CD4-positive, alpha-beta T cell treated with Interleukin-15 for 4 hours (primary cell): ENCODE measurements at regions not wholly inside any gene's neighbourhood (a gene's known extent, or its start where the extent isn't known, plus 50 kb on each side); places are given as distances from the start of the nearest gene placed in this dataset.
"Not testable (repeated sequence)": the region's sequence is repeated elsewhere in the genome, so short reads cannot be mapped to it uniquely, and the experiment has no call there.

Experiments
- DNase-seq: peaks from one replicate; pipeline ENCODE4 v3.0.0-alpha.2; 2020; ENCODE audit warnings: low spot score

DNA sequence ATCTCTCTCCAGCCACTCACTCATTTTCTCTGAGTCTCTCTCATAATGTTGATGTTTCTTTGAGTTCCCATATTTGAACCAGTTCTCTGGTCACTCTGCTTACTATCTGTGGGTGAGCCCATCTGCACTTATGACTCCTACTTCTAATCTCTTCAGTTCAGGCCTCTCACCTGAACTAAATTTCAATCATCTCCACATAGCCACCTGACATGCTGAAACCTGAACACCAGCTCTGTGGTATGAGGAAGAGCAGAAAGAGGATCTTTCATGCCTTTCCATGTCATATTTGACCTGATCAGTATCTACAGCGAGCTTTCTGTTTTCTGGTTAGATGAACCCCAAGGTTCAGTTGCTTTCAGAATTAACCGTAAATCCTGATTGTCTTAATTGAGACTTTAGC is 122.2 kb upstream of the ESX1 start:
- no peak for DNase-seq

DNA sequence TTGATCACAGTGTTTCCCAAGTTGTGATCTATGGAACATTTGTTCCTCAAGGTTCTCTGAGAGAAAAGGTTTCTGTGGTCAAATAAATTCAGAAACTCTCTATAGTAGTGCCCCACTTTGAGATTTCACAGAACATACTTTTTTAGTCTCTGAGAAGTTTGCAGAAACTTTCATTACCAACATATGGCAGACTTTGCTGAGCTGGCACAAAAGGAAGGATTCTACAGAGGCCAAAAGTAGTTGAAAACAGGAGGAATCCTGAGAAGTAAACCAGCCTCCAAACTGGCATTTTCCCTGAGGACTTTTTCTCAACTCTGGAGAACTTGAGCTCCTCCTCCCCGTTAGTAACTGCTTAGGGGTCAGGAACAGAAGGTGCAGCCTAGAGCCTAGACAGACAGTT is 117.8 kb upstream of the ESX1 start:
- DNase-seq: no peak

DNA sequence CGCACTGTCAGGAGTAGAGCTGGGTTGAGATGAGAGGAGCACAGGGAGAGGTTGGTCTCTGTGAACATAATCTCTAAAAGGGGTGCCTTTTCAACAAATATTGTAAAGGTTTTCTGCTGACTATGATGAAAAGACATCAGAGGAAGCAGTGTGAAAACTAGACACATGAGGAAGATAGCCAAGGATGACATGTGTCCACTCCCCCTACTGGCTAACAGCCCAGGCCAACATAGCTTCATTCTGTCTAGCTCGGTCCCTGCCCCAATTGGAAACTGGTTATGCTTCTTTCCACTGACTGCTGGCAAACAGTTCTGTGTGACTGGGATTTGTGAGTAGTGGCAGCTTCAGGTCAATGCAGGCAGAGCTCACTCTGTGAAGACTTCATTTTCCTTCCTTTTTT is 115.4 kb upstream of the ESX1 start:
- DNase-seq: no peak

DNA sequence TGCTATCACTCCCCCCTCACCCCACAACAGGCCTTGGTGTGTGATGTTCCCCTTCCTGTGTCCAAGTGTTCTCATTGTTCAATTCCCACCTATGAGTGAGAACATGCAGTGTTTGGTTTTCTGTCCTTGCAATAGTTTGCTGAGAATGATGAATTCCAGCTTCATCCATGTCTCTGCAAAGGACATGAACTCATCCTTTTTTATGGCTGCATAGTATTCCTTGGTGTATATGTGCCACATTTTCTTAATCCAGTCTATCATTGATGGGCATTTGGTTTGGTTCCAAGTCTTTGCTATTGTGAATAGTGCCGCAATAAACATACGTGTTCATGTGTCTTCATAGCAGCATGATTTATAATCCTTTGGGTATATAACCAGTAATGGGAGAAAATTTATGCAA is 106.0 kb upstream of the ESX1 start:
- not testable (repeated sequence) for DNase-seq

DNA sequence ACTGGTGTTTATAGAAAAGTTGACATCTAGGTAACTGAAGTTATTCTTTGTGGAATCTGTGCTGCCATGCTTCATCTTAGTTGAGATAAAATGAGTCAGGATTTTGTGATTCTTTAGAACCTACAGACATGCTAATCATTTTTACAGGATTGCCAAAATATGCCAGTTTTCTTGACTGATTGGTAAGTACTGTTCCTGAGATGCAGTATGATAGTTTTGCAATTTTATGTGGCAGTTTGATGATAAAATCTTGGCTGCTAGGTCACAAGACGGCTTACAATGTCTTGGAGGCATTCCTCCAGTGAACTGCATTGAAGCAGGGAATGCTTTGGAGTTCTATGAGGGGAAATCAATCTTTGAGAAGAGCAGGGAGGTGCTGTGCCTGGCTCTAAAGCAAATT is 104.4 kb upstream of the ESX1 start:
- DNase-seq: no peak

DNA sequence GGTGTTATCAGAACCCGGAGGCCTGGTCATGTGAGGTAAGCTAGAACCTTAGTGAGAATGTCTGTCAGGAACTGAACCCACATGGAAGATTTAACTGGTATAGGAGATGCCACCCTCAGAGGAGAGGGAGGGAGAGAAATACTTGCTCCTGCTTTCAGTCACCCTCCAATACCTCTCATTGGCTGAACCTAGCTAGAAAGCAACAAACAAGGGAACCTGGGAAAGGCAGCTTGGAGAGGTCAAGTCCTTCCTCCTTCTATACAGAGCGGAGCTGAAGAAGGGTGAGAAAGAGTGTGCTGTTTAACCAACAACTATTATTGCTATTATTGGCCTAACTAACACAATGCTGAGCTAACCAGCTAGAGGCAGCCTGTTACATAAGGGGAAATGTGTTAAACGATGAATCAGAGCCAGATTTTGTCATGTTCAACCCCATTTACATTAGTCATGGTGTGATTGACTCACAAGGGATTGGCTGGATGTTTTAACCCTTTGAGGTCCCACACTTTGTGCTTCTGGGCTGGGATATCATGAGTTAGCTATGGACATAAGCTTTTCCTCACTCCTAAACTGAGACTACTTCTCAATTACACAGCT is 96.5 kb upstream of the ESX1 start:
- no peak for DNase-seq

DNA sequence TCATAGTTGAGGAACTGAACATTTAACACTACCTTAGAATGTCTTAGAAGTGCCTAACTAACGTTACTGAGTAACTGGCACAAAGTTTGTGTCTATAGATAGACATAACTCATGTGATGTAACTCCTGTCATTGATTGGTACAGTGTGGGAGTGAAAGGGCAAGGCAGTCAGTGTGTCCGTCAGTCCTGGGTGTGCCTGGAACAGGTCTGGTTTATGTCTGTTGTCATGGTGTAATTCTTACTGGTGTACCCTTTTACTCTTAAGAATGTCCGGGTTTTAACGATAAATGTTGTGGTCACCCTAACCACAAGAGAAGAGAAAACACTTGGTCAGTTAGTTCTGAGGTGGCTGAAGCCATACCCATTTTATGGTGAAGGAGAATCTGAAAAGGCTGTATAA is 93.1 kb upstream of the ESX1 start:
- DNase-seq: no peak

DNA sequence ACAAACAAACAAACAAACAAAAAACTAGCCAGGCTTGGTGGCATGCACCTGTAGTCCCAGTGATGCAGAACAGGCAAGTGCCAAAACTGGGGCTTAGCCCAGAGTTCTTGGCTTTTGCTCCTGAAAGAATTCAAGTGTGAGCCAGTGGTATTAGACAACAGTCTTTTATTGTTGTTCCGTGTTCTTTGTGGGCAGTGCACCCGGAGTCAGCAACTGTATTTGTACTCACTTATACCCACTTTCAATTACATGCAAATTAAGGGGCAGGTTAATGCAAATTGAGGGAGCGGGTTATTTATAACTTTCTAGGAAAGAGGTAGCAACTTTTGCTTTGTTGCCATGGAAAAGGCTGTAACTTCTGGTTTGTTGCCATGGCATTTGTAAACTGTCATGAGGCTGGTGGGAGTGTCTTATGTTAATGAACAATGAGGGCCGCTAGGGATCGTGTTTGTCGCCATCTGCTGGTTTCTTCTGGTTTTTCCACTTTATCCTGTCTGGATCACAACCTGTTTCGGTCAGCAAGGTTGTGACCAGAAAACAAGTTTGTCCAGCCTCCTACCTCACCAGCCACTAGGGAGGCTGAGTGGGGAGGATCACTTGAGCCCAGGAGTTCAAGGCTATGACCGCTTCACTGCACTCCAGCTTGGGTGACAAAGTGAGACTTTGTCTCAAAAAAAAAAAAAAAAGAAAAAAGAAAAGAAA is 88.8 kb upstream of the ESX1 start:
- DNase-seq: peak; percentile 36

DNA sequence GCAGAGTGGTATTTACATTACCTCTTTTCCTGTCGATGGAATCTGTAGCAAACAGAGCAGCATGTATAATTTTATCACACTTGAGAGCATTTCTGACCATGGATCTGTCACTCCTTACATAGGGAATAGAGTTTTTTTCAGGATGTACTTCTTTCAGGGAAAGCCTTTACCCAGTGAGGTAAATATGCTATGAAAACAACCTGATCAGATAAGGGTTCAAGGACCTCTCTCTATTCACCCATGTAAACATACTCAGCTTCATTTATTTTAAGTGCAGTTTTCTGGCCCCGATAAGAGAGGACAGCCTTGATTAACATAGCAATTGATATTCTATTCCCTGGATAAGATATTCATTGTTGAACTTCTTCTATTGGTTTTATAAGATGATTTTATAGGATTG is 87.3 kb upstream of the ESX1 start:
- DNase-seq: no peak

DNA sequence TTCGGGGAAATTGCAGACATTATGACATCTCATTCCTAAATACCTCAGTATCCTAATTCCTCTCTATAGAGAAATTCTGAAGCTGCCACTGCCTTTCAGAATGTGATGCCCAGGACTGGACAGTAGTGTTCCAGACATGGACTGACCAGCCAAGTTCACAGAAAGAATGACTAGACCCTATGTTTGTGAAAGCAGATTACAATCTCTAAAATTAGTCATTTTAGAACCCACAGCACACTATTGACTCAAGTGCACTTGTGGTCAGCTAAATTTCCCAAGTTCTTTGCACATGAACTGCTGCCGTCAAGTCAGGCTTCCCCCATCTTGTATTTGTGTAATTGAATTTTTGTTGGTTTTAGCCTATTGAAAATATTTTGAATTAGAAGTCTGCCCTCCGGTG is 81.0 kb upstream of the ESX1 start:
- DNase-seq: no peak

DNA sequence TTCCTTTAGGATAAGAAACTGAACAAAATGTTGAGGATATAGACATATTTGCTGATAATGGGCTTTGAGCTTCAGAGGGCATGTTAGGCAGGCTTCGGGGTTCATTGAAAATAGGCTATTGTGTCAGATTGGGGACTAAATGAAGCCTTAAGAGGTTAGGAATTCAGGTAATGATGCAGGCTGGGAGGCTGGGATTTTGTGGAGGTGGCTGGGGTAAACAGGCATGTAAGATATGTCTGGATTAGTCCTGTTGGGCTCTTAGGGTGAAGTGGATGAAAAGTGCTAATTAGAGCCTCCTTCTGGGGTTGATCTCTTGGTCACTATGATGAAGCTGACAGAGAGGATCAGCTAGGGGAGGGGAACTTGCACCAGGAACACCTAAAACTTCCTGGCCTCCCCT is 80.2 kb upstream of the ESX1 start:
- DNase-seq: no peak

DNA sequence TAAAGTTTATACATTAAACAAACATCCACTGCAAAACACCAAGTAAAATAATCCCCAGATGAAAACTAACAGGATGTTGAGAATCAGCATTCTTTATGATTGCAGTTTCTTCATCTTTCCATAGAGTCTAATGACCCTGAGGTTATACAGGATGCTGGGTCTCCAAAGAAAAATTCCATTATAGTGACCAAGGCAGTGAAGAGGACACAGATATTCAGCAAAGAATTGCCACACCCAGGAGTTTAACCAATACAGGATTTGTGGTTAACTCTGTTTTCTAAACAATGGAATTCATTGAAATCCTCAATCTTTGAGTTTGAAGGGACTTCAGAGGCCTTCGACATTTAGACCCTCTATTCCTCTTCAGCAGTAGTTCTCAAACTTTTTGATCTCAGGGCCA is 76.2 kb upstream of the ESX1 start:
- DNase-seq: no peak

DNA sequence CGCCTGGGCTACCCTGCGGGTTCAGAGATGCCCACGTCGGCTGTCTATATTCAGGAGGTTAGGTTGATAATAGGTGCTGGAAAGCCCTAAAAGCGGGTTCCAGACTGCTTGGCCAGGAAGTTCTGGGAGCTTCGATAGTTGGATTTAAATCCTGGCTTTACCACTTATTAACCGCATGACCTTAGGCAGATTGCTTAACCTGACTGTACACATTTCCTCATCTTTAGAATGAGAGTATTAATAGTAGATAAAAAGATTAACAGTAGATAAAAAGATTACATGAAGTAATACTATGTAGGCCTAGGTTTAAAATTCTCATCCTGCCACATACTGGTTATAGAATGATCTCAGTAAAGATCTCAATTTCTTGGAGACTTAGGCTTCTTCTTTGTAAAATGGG is 75.0 kb upstream of the ESX1 start:
- DNase-seq: no peak

DNA sequence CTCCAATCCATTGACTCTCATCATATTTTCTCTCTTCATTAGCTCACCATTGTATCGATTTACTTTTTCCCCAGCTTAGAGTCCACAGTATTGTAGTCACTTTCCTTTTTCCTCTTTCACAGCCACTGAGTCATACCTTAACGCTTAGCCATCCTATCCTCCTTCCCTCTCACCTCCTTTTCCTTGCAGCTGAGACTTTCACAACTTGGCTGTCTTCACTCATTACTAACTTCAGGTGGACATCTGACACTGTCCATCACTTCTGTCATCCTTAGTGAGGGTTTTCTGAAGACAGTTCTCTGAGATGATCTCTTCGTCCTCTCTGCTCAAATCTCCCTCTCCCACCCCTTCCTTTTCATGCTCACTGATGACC is 70.5 kb upstream of the ESX1 start:
- DNase-seq: no peak

DNA sequence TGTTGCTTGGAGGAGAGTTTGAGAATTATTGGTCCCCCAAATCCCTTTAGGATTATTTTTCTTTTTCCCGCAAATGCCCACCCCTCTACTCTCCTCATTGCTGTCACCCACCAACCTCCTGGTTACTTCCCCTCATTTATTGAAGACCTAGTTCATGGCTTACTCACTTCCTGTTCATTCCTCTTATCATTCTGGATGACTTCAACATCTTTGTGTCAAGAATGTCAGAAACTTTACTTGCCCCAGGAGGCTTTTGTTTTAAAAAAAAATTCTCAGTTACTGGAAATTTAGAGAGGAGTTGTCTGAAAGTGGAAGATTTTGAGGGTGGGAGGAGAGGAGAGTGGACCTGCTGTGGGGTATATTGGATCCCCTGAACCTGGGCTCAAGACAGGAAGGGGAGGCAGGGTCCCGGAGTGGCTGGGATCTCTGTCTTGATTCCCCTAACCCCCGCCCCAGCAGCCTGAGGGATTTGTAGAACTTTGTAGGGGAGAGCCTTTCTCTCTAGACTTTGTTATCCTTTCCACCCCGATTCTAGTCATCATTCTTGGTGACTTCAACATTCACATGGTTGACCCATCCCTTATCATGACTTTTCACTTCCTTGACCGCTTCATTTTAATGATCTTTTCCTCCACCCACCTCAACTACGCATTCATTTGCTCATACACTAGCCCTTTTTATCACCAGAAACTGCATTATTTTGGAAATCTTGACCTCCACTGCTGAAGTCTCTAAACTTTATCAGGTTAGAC is 69.9 kb upstream of the ESX1 start:
- no peak for DNase-seq

DNA sequence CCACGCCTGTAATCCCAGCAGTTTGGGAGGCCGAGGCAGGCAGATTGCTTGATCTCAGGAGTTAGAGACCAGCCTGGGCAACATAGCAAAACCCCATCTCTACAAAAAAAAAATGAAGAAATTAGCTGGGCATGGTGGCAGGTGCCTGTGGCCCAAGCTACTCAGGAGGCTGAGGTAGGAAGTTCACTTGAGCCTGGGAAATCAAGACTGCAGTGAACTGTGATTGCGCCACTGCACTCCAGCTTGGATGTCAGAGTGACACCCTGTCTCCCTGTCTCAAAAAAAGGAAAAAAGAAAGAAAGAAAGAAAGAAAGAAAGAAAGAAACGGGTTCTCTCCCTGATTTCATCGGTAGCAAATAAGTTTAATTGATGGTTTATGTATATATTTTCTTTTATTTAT is 64.6 kb upstream of the ESX1 start:
- DNase-seq: no peak

DNA sequence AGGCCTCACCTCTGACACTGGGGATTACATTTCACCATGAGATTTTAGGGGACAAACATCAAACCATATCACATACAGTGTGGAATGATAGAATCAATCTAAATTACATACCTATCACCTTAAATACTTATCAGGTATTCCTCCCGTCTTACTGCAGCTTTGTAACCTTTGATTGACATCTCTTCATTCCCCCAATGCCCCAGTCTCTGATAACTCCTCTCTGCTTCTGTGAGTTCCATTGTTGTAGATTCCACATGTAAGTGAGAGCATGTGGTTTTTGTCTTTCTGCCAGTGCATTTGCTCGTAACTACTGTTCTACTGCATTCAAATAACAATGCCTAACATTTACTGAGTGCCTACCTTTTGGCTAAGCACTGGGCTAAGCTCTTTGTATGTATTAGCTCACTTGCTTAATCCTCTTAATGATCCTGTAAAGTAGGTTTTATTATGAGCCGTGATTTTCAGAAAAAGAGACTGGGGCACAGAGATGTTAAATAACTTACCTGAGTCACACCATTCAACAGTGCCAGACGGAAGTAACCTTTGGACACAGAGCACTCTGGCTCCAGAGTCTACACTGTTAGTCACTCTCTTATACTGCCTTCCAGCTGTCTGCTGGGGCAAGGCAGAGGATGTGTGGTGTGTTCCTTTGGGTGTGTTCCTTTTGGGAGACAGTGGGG is 63.7 kb upstream of the ESX1 start:
- DNase-seq: no peak

DNA sequence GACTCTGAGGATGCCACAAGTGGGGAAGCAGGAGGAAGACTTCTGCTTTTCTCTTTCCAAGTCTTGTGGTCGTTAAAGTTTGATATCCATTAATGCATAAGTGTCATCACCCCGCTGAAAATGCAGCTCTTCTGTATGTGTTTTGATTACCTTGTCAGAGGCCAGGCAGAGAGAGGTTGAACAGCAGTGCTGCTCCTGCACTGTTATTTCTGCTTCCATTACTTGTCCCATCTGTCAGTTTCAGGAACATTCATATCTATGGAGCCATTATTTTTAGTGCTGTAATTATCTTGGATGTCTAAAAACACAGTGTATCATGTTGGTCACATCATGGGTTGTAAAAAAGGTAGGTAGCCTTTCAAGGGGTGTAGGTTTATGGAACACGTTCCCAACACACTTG is 62.0 kb upstream of the ESX1 start:
- DNase-seq: no peak

DNA sequence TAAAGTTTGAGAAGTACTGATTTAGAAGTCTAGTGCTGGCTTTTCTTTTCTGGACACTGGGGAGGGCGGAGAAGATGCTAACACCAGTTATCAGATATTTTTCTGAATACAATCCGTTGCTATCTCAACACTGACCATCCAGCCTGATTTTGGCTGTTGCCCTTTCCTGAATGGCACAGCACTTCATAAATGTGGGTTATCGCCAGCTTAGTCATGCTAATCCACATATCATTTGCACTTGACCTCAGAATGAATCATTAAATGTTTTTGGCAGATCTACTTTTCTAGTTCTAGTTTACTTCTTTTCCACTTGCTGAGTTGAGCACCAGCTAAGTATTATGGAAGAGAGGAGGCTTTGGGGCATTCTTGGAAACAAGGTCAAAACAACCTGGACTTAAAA is 60.8 kb upstream of the ESX1 start:
- DNase-seq: no peak

DNA sequence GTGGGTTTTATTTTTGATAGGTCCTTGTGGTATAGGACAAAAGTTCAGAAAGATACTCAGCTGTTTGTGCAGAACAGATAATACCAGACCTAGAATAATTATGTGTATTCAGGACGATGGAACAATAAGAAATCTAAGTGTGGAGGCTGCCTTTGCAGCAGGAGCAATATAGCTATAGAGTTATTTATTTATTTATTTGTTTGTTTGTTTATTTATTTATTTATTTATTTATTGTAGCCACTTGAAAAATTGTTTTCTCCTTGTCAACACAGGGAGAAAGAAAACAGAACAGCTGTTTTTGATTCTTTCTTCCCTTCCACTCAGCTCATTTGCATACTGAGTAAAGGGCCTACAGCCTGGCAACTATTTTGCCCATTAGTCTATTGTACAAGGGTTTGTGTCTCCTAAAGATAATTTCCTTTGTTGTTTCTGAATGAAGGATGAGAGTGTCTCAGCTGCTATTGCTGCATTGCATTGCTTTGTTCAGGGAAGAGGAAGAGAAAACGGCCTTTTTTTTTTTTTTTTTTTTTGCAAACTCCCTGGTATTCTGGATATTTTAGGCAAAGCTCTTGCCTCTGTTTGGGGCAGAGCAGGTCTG is 56.0 kb upstream of the ESX1 start:
- no peak for DNase-seq

DNA sequence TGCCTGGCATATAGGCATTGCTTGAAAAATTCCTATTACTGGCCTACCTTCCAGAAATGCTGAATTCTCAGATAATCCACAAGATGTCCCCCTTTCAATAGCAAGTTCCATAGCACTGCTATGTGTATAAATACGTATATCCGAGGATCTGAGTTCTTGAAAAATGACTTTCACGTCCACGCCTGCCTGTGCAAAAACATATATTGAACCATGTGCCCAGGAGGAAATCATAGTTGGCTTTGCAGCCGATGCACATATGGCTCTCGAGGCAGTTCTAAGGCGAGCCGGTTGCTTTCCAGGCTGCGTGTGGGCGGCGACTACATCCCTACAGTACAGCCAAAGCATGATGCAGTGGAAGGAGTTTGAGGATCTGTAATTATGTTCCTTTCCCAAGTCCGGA is 55.4 kb upstream of the ESX1 start:
- DNase-seq: no peak

DNA sequence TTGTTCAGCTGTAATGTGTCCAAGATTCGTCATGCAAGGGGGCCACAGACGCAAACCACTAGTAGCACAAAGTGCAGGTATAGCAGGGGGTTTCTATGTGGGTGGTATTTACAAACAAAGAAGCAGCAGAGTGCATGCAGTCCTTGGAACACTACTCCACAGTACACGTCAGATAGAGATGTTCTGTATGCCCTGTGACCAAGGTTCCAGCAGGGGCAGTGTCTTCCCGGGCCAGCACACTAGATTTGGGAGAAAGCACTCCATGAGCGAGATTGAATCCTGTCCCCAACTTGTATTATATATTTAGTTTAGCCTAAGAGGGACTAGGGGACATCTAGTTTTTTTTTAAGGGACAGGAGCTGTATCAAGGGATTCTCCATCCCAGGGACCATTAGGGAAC is 54.4 kb upstream of the ESX1 start:
- no peak for DNase-seq

DNA sequence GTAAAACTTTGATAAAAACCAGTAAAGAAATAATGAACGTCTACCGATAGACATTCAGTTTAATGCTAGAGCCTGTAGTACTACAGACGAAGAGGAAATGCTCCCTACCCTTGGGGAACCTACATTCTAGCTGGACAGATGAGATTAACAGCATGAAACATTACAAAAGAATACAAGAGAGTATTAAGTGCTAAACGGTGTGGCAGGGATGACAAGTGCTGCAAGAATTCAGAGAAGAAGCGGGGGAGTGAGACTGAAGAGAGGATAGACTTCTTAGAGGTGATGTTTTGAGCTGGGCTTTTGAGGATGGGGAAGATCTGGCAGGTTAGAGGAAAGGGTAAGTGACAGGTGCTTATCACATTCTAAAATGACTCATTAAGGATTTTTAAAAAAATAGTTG is 52.6 kb upstream of the ESX1 start:
- DNase-seq: no peak
